H1 (cell line): ENCODE measurements at regions not wholly inside any gene's neighbourhood (a gene's known extent, or its start where the extent isn't known, plus 50 kb on each side); places are given as distances from the start of the nearest gene placed in this dataset.

Experiments
- CTCF ChIA-PET: fragments of 300-600 bp; sonication (Branson Sonifier 250); formaldehyde crosslinking; loops from one replicate; lab custom pipeline; 2021; ENCODE audit not compliant: partially characterized antibody; lab: Charles Lee
- POLR2A ChIA-PET: fragments of 300-600 bp; sonication (Branson Sonifier 250); formaldehyde crosslinking; loops from one replicate; lab custom pipeline; 2021; ENCODE audit warnings: inconsistent platforms; ENCODE audit not compliant: partially characterized antibody; lab: Charles Lee
- DNase-seq, 2 experiments: peaks; one replicate each; pipeline versions ENCODE4 v3.0.0 to v3.0.0-alpha.2; 2010 to 2022; ENCODE audit warnings: low spot score in 2 of 2, low read depth in 1 of 2, mixed read lengths in 1 of 2
- FAIRE-seq: peaks from 2 replicates; lab custom pipeline; 2011; peaks lifted over from hg19 to GRCh38; lab: Jason Lieb, UNC
- H2AFZ ChIP-seq: 2 replicates; pipeline ENCODE4 v1.8.1; 2012; ENCODE audit warnings: low read length, inconsistent platforms
- H2AK5ac ChIP-seq: 2 replicates; pipeline ENCODE4 v1.6.1; 2013; ENCODE audit warnings: low read depth, low read length
- H2BK120ac ChIP-seq: replicated peaks from 2 replicates; pipeline ENCODE3; 2013; ENCODE audit warnings: low read depth, low read length, inconsistent platforms
- H2BK12ac ChIP-seq: 2 replicates; pipeline ENCODE4 v1.6.1; 2013; ENCODE audit warnings: low read depth, low read length
- H2BK15ac ChIP-seq: 2 replicates; pipeline ENCODE4 v1.6.1; 2013; ENCODE audit warnings: low read length
- H2BK20ac ChIP-seq: 2 replicates; pipeline ENCODE4 v1.6.1; 2013; ENCODE audit warnings: low read length
- H2BK5ac ChIP-seq: 2 replicates; pipeline ENCODE4 v1.6.1; 2013; ENCODE audit warnings: low read depth, low read length
- H3K14ac ChIP-seq: 2 replicates; pipeline ENCODE4 v1.6.1; 2013; ENCODE audit warnings: inconsistent platforms; ENCODE audit not compliant: insufficient read length
- H3K18ac ChIP-seq: 2 replicates; pipeline ENCODE4 v1.6.1; 2013; ENCODE audit warnings: low read length; ENCODE audit errors: extremely low read depth
- H3K23ac ChIP-seq: 2 replicates; pipeline ENCODE4 v1.6.1; 2013; ENCODE audit warnings: inconsistent platforms; ENCODE audit not compliant: insufficient read length
- H3K23me2 ChIP-seq: 2 replicates; pipeline ENCODE4 v1.6.1; 2013; ENCODE audit warnings: low read depth, low read length
- H3K27ac ChIP-seq: 2 replicates; pipeline ENCODE4 v1.6.1; 2011; ENCODE audit warnings: low read depth, low read length, inconsistent platforms
- H3K27me3 ChIP-seq, 4 experiments: replicated peaks in 1 of 4; 1 replicate in 1 of 4; 2 replicates in 3 of 4; pipeline versions ENCODE4 v1.6.1 to v1.8.1; 2011 to 2013; ENCODE audit warnings: low read length in 3 of 4, mild to moderate bottlenecking in 3 of 4, inconsistent platforms in 2 of 4, mixed read lengths in 2 of 4, moderate library complexity in 1 of 4; ENCODE audit not compliant: control insufficient read depth in 3 of 4, insufficient read depth in 3 of 4; ENCODE audit errors: extremely low read depth in 1 of 4
- H3K36me3 ChIP-seq, 4 experiments: 2 replicates each; pipeline versions ENCODE4 v1.6.1 to v1.8.1; 2011 to 2013; ENCODE audit warnings: mild to moderate bottlenecking in 4 of 4, low read length in 3 of 4, moderate library complexity in 2 of 4, control low read depth in 1 of 4, inconsistent platforms in 1 of 4; ENCODE audit not compliant: insufficient read depth in 4 of 4, control insufficient read depth in 2 of 4
- H3K4ac ChIP-seq: replicated peaks from 2 replicates; pipeline ENCODE3; 2013; ENCODE audit warnings: low read length, low read depth, mixed read lengths, inconsistent platforms; ENCODE audit not compliant: insufficient read length
- H3K4me1 ChIP-seq, 4 experiments: replicated peaks in 1 of 4; 1 replicate in 1 of 4; 2 replicates in 3 of 4; pipeline versions ENCODE4 v1.6.1 to v1.8.1; 2011 to 2013; ENCODE audit warnings: low read length in 3 of 4, inconsistent platforms in 2 of 4, mixed read lengths in 1 of 4; ENCODE audit not compliant: insufficient read depth in 4 of 4, control insufficient read depth in 3 of 4
- H3K4me2 ChIP-seq, 2 experiments: 2 replicates each; pipeline versions ENCODE4 v1.6.1 to v1.8.1; 2011 to 2013; ENCODE audit warnings: low read depth in 2 of 2, low read length in 2 of 2, control low read depth in 1 of 2, inconsistent platforms in 1 of 2, mild to moderate bottlenecking in 1 of 2; ENCODE audit not compliant: insufficient read depth in 1 of 2
- H3K4me3 ChIP-seq, 4 experiments: fragments of 200-600, 300-600 bp in 1 of 4; sonication (generic), shearing (Covaris generic), sonication (Bioruptor Twin) in 1 of 4; 2 replicates each; pipeline versions ENCODE4 v1.5.1 to v1.8.1; 2011 to 2016; ENCODE audit warnings: low read length in 4 of 4, low read depth in 3 of 4, control low read depth in 2 of 4, inconsistent platforms in 2 of 4, mild to moderate bottlenecking in 2 of 4, mixed read lengths in 1 of 4, moderate library complexity in 1 of 4; ENCODE audit not compliant: insufficient read depth in 2 of 4; ENCODE audit errors: extremely low read depth in 1 of 4
- H3K56ac ChIP-seq: replicated peaks from 2 replicates; pipeline ENCODE3; 2013; ENCODE audit warnings: low read depth, mild to moderate bottlenecking, mixed read lengths, low read length, inconsistent platforms; ENCODE audit not compliant: insufficient read length
- H3K79me1 ChIP-seq: 2 replicates; pipeline ENCODE4 v1.6.1; 2013; ENCODE audit warnings: low read depth, low read length, control low read depth
- H3K79me2 ChIP-seq, 2 experiments: 2 replicates each; pipeline versions ENCODE4 v1.6.1 to v1.8.1; 2012 to 2013; ENCODE audit warnings: low read length in 2 of 2, mild to moderate bottlenecking in 2 of 2, inconsistent platforms in 1 of 2; ENCODE audit not compliant: insufficient read depth in 2 of 2, control insufficient read depth in 1 of 2
- H3K9ac ChIP-seq, 4 experiments: replicated peaks in 1 of 4; 1 replicate in 1 of 4; 2 replicates in 3 of 4; pipeline versions ENCODE4 v1.6.1 to v1.8.1; 2011 to 2013; ENCODE audit warnings: low read depth in 3 of 4, low read length in 3 of 4, control low read depth in 2 of 4, mild to moderate bottlenecking in 2 of 4, moderate library complexity in 2 of 4, inconsistent platforms in 1 of 4; ENCODE audit errors: extremely low read depth in 1 of 4
- H3K9me3 ChIP-seq, 2 experiments: 2 replicates each; pipeline versions ENCODE4 v1.6.1 to v1.8.1; 2012 to 2013; ENCODE audit warnings: mild to moderate bottlenecking in 2 of 2, moderate library complexity in 2 of 2, control low read depth in 1 of 2, inconsistent platforms in 1 of 2, low read depth in 1 of 2, low read length in 1 of 2, mixed read lengths in 1 of 2; ENCODE audit not compliant: insufficient read depth in 2 of 2
- H4K20me1 ChIP-seq, 2 experiments: replicated peaks in 1 of 2; 2 replicates each; pipeline versions ENCODE3 to v1.8.1; 2011 to 2013; ENCODE audit warnings: inconsistent platforms in 2 of 2, low read length in 2 of 2, mild to moderate bottlenecking in 1 of 2; ENCODE audit not compliant: insufficient read depth in 2 of 2, control insufficient read depth in 1 of 2
- H4K5ac ChIP-seq: 2 replicates; pipeline ENCODE4 v1.6.1; 2013; ENCODE audit warnings: low read length, low read depth, mixed read lengths, inconsistent platforms; ENCODE audit not compliant: insufficient read length
- H4K8ac ChIP-seq: 2 replicates; pipeline ENCODE4 v1.8.0; 2013; ENCODE audit warnings: mild to moderate bottlenecking, moderate library complexity, low read length, inconsistent platforms; ENCODE audit not compliant: insufficient read depth; ENCODE audit errors: extremely low read depth
- H4K91ac ChIP-seq: replicated peaks from 2 replicates; pipeline ENCODE3; 2013; ENCODE audit warnings: low read length, mixed read lengths, inconsistent platforms; ENCODE audit not compliant: insufficient read length
- BCL11A ChIP-seq, 2 experiments: IDR thresholded peaks; one replicate each; pipeline ENCODE4 v1.6.1; 2011; ENCODE audit warnings: low read depth in 2 of 2, low read length in 2 of 2, mild to moderate bottlenecking in 2 of 2
- BRCA1 ChIP-seq: IDR thresholded peaks from 2 replicates; pipeline ENCODE4 v1.6.1; 2012; ENCODE audit warnings: low read depth, low read length, improper control_type of control experiment
- CBX8 ChIP-seq: fragments of 300-800, 300-1000 bp; sonication (generic); IDR thresholded peaks from 2 replicates; pipeline ENCODE4 v1.7.1; 2016; ENCODE audit warnings: low read depth, low read length, borderline replicate concordance
- CEBPB ChIP-seq: IDR thresholded peaks from 2 replicates; pipeline ENCODE4 v1.6.1; 2012; ENCODE audit warnings: low read depth, low read length
- CHD2 ChIP-seq: IDR thresholded peaks from 2 replicates; pipeline ENCODE4 v1.6.1; 2012; ENCODE audit warnings: low read length, improper control_type of control experiment
- CREB1 ChIP-seq: IDR thresholded peaks from 2 replicates; pipeline ENCODE4 v1.6.1; 2012; ENCODE audit warnings: inconsistent platforms
- EZH2 ChIP-seq: fragments of 200-600 bp; sonication (generic); IDR thresholded peaks from 2 replicates; pipeline ENCODE4 v1.7.1; 2012; ENCODE audit warnings: low read depth, mild to moderate bottlenecking, moderate library complexity, low read length, inconsistent platforms; ENCODE audit not compliant: severe bottlenecking
- GTF2F1 ChIP-seq: IDR thresholded peaks from 2 replicates; pipeline ENCODE4 v1.6.1; 2012; ENCODE audit warnings: low read depth, low read length, improper control_type of control experiment, borderline replicate concordance
- JUN ChIP-seq: IDR thresholded peaks from 2 replicates; pipeline ENCODE4 v1.6.1; 2011; ENCODE audit warnings: low read depth, mild to moderate bottlenecking, improper control_type of control experiment, low read length
- PHF8 ChIP-seq: fragments of 200-600 bp; sonication (generic); conservative IDR thresholded peaks from 2 replicates; pipeline ENCODE4 v1.7.1; 2012; ENCODE audit warnings: low read depth, mild to moderate bottlenecking, inconsistent platforms, low read length, moderate library complexity
- POLR2AphosphoS5 ChIP-seq: IDR thresholded peaks from 2 replicates; pipeline ENCODE4 v1.6.1; 2011; ENCODE audit warnings: low read depth, low read length
- RXRA ChIP-seq: IDR thresholded peaks from 2 replicates; pipeline ENCODE4 v1.6.1; 2011; ENCODE audit warnings: low read depth, mild to moderate bottlenecking, low read length, moderate library complexity; ENCODE audit not compliant: insufficient read depth
- TBP ChIP-seq: IDR thresholded peaks from 2 replicates; pipeline ENCODE4 v1.6.1; 2011; ENCODE audit warnings: low read depth, low read length, improper control_type of control experiment
- TEAD4 ChIP-seq: IDR thresholded peaks from 2 replicates; pipeline ENCODE4 v1.6.1; 2012; ENCODE audit warnings: low read depth, low read length, inconsistent platforms, mixed read lengths
- ZNF274 ChIP-seq: IDR thresholded peaks from 2 replicates; pipeline ENCODE4 v1.7.0; 2012; ENCODE audit warnings: low read length, borderline replicate concordance; ENCODE audit errors: extremely low read depth
- WGBS, 2 experiments: shearing (Covaris generic) in 1 of 2; methylation state at CpG; one replicate each; pipeline versions ENCODE4 v1.1.6 to v1.1.7; 2013 to 2015; ENCODE audit warnings: low lambda C conversion rate in 2 of 2, mixed read lengths in 2 of 2, inconsistent platforms in 1 of 2, low coverage in 1 of 2, missing lambda C conversion rate in 1 of 2; ENCODE audit not compliant: insufficient replicate concordance in 2 of 2, insufficient coverage in 1 of 2, insufficient read length in 1 of 2; ENCODE audit errors: extremely low coverage in 1 of 2, missing lambda C conversion rate in 1 of 2; 5-methylcytosine and 5-hydroxymethylcytosine counted together
- TF ChIP-seq, protein P1 (sequence below): IDR thresholded peaks from 2 replicates; pipeline ENCODE4 v1.6.1; 2011; ENCODE audit warnings: low read depth, mild to moderate bottlenecking, low read length; ENCODE audit not compliant: insufficient read depth

GRCh38 chr2:12397854-12398253 lies 318.9 kb upstream of the TRIB2 start:
- peaks cover 0 to under 1% (median 0%) of the 10 kb centered on the region in 4 experiments; a peak in 1 of 8 replicates for H3K36me3 ChIP-seq
- H2AK5ac ChIP-seq, result no peak overlapping the region
- peaks cover 0 to 8% (median 1%) of the 10 kb centered on the region in 4 experiments; a peak in 1 of 7 replicates for H3K4me1 ChIP-seq
- H2AFZ ChIP-seq, result 0 out of 2 replicates have a peak overlapping the region, but pooled peaks have one; percentile 40
- H2BK12ac ChIP-seq, result no peak overlapping the region
- H2BK20ac ChIP-seq, result no peak overlapping the region
- H4K8ac ChIP-seq, result no peak overlapping the region
- no peak overlapping the region for H3K4ac ChIP-seq
- H3K56ac ChIP-seq, result no peak overlapping the region
- CTCF ChIA-PET, result interaction anchor here (1.5 to 1.7 kb wide), 2 partner anchors 15 to 317 kb away, joined by 3 to 4 read pairs; no protein-coding TSS in a partner anchor
- peaks cover 13 to 17% of the 10 kb centered on the region in 2 experiments for H3K9me3 ChIP-seq
- H3K23me2 ChIP-seq, result no peaks in the 10 kb centered on the region
- H3K4me3 ChIP-seq, result no peak overlapping the region
- no peak overlapping the region for H3K4me2 ChIP-seq
- no peak overlapping the region for H3K23ac ChIP-seq
- H2BK15ac ChIP-seq, result no peak overlapping the region
- H3K18ac ChIP-seq, result no peak overlapping the region
- DNase-seq (no peak), FAIRE-seq (no peak)
- POLR2A ChIA-PET, result no interaction called here
- no peak overlapping the region for H4K5ac ChIP-seq
- no peak overlapping the region for H4K91ac ChIP-seq
- H3K27ac ChIP-seq, result no peak overlapping the region
- no peaks in the 10 kb centered on the region for H3K79me2 ChIP-seq
- H3K9ac ChIP-seq, result no peak overlapping the region
- no peaks in the 10 kb centered on the region for H4K20me1 ChIP-seq
- H3K27me3 ChIP-seq, result no peaks in the 10 kb centered on the region
- no peaks in the 10 kb centered on the region for H3K79me1 ChIP-seq
- H3K14ac ChIP-seq, result no peak overlapping the region
- WGBS, 2 experiments, result 86% methylated on average over 9 of the region's 9 CpGs; no CpG with 5 or more reads in 1 of the 2 experiments
- no peak overlapping the region for H2BK120ac ChIP-seq
- no peak overlapping the region for H2BK5ac ChIP-seq
- TF ChIP-seq CEBPB (no peak), RXRA (no peak), TBP (no peak), BRCA1 (no peak), GTF2F1 (no peak), CBX8 (no peak), ZNF274 (no peak), JUN (no peak), EZH2 (no peak), BCL11A (IDR thresholded peaks at IDR 0.05; ENCODE audit: low read depth in 2 of 2, low read length in 2 of 2) (no peak), POLR2AphosphoS5 (no peak), TEAD4 (no peak), CREB1 (no peak), CHD2 (no peak), PHF8 (no peak)
- TF ChIP-seq, protein P1, sequence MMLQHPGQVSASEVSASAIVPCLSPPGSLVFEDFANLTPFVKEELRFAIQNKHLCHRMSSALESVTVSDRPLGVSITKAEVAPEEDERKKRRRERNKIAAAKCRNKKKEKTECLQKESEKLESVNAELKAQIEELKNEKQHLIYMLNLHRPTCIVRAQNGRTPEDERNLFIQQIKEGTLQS, result no peak
